GM23338 (cell line): ENCODE measurements at regions not wholly inside any gene's neighbourhood (a gene's known extent, or its start where the extent isn't known, plus 50 kb on each side); places are given as distances from the start of the nearest gene placed in this dataset.

Source experiments
- ATAC-seq: fragments of 200-7000 bp; cut with Tn5 transposase; 3 replicates; pipeline ENCODE4 v1.9.1; 2020
- DNase-seq: peaks from one replicate; pipeline ENCODE4 v3.0.0-alpha.2; 2015; ENCODE audit warnings: low spot score
- H2AFZ ChIP-seq: fragments of 200-600 bp; sonication (generic); 2 replicates; pipeline ENCODE4 v1.8.0; 2016; ENCODE audit warnings: antibody characterized with exemption, mild to moderate bottlenecking, moderate library complexity
- H3F3A ChIP-seq: fragments of 200-600 bp; sonication (generic); replicated peaks from 2 replicates; pipeline ENCODE4 v1.8.0; 2017; ENCODE audit warnings: antibody characterized with exemption, mixed run types, low read depth
- H3K27ac ChIP-seq: fragments of 200-600 bp; sonication (generic); 2 replicates; pipeline ENCODE4 v1.6.1; 2016; ENCODE audit warnings: low read depth
- H3K27me3 ChIP-seq: fragments of 200-600 bp; sonication (generic); 2 replicates; pipeline ENCODE4 v1.8.0; 2016; ENCODE audit warnings: mild to moderate bottlenecking, mixed run types, moderate library complexity; ENCODE audit not compliant: insufficient read depth
- H3K36me3 ChIP-seq: fragments of 200-600 bp; sonication (generic); 2 replicates; pipeline ENCODE4 v1.8.0; 2016; ENCODE audit warnings: mild to moderate bottlenecking; ENCODE audit not compliant: insufficient read depth
- H3K4me1 ChIP-seq: fragments of 200-600 bp; sonication (generic); 2 replicates; pipeline ENCODE4 v1.8.0; 2016; ENCODE audit warnings: mild to moderate bottlenecking, moderate library complexity; ENCODE audit not compliant: insufficient read depth
- H3K4me2 ChIP-seq: fragments of 200-600 bp; sonication (generic); 2 replicates; pipeline ENCODE4 v1.7.1; 2017; ENCODE audit warnings: mixed run types
- H3K4me3 ChIP-seq: fragments of 200-600 bp; sonication (generic); 2 replicates; pipeline ENCODE4 v1.6.1; 2016; ENCODE audit warnings: mixed run types
- H3K79me2 ChIP-seq: fragments of 200-600 bp; sonication (generic); replicated peaks from 2 replicates; pipeline ENCODE4 v1.8.0; 2017; ENCODE audit warnings: mild to moderate bottlenecking; ENCODE audit not compliant: insufficient read depth
- H3K9me2 ChIP-seq: fragments of 200-600 bp; sonication (generic); 2 replicates; pipeline ENCODE4 v1.8.0; 2017; ENCODE audit not compliant: insufficient read depth
- H4K20me1 ChIP-seq: fragments of 200-600 bp; sonication (generic); replicated peaks from 2 replicates; pipeline ENCODE4 v1.8.0; 2017; ENCODE audit warnings: mild to moderate bottlenecking; ENCODE audit not compliant: insufficient read depth
- H3K27ac Mint-ChIP-seq: 2 replicates; pipeline ENCODE4 v1.8.0; 2020; ENCODE audit warnings: inconsistent platforms, mild to moderate bottlenecking, moderate library complexity, mixed read lengths
- H3K27me3 Mint-ChIP-seq: 3 replicates; pipeline ENCODE4 v1.8.0; 2022; ENCODE audit warnings: low read depth, mild to moderate bottlenecking, moderate library complexity, mixed read lengths, inconsistent platforms; ENCODE audit not compliant: insufficient read depth, poor library complexity
- H3K36me3 Mint-ChIP-seq: 3 replicates; pipeline ENCODE4 v1.8.0; 2021; ENCODE audit warnings: low read depth, mild to moderate bottlenecking, inconsistent platforms, moderate library complexity, mixed read lengths
- H3K4me1 Mint-ChIP-seq: 3 replicates; pipeline ENCODE4 v1.8.0; 2020; ENCODE audit warnings: mild to moderate bottlenecking, inconsistent platforms, mixed read lengths
- H3K4me3 Mint-ChIP-seq: 3 replicates; pipeline ENCODE4 v1.8.0; 2021; ENCODE audit warnings: moderate library complexity, mild to moderate bottlenecking, inconsistent platforms, mixed read lengths
- H3K9me3 Mint-ChIP-seq: 3 replicates; pipeline ENCODE4 v1.8.0; 2020; ENCODE audit warnings: moderate library complexity, mild to moderate bottlenecking, inconsistent platforms, mixed read lengths
- CREB1 ChIP-seq: fragments of 250-450 bp; sonication (Bioruptor Pico); IDR thresholded peaks from 2 replicates; pipeline ENCODE4 v1.5.0; 2020; ENCODE audit warnings: low read depth, mild to moderate bottlenecking, moderate library complexity
- ETS1 ChIP-seq: IDR thresholded peaks from 2 replicates; pipeline ENCODE4 v1.6.1; 2016; ENCODE audit warnings: antibody characterized with exemption
- EZH2 ChIP-seq: fragments of 200-600 bp; sonication (generic); IDR thresholded peaks from one replicate; pipeline ENCODE4 v1.8.0; 2017; ENCODE audit warnings: antibody characterized with exemption, mild to moderate bottlenecking, low read depth; ENCODE audit not compliant: unreplicated experiment
- EZH2phosphoT487 ChIP-seq: fragments of 200-600 bp; sonication (generic); IDR thresholded peaks from one replicate; pipeline ENCODE4 v1.8.1; 2018; ENCODE audit warnings: antibody characterized with exemption; ENCODE audit not compliant: unreplicated experiment
- JUNB ChIP-seq: IDR thresholded peaks from one replicate; pipeline ENCODE4 v1.6.1; 2016; ENCODE audit warnings: antibody characterized with exemption; ENCODE audit not compliant: unreplicated experiment
- NANOG ChIP-seq: IDR thresholded peaks from 2 replicates; pipeline ENCODE4 v1.6.1; 2016; ENCODE audit warnings: antibody characterized with exemption, borderline replicate concordance
- POLR2AphosphoS5 ChIP-seq: IDR thresholded peaks from 2 replicates; pipeline ENCODE4 v1.6.1; 2016; ENCODE audit warnings: antibody characterized with exemption, low read depth
- STAT1 ChIP-seq: IDR thresholded peaks from one replicate; pipeline ENCODE4 v1.6.1; 2016; ENCODE audit warnings: antibody characterized with exemption; ENCODE audit not compliant: unreplicated experiment
- ZNF114 ChIP-seq: fragments of 250-450 bp; sonication (Bioruptor Pico); IDR thresholded peaks from 2 replicates; pipeline ENCODE4 v1.5.0; 2020; ENCODE audit warnings: mild to moderate bottlenecking, moderate library complexity
- ZNF331 ChIP-seq: fragments of 250-450 bp; sonication (Bioruptor Pico); IDR thresholded peaks from 2 replicates; pipeline ENCODE4 v1.5.0; 2020; ENCODE audit warnings: low read depth, mild to moderate bottlenecking, moderate library complexity
- ZNF462 ChIP-seq: fragments of 250-450 bp; sonication (Bioruptor Pico); IDR thresholded peaks from 2 replicates; pipeline ENCODE4 v1.5.0; 2020; ENCODE audit warnings: mild to moderate bottlenecking, moderate library complexity
- TF ChIP-seq, protein P1 (sequence below): IDR thresholded peaks from one replicate; pipeline ENCODE4 v1.6.1; 2018; ENCODE audit warnings: antibody characterized with exemption; ENCODE audit not compliant: unreplicated experiment
- TF ChIP-seq, protein P2 (sequence below), 2 experiments: fragments of 200-600 bp in 1 of 2; sonication (generic) in 1 of 2; conservative IDR thresholded peaks; 2 replicates each; pipeline versions ENCODE4 v1.5.1 to v1.6.1; 2016 to 2017; ENCODE audit warnings: antibody characterized with exemption in 2 of 2, low read depth in 2 of 2, mild to moderate bottlenecking in 2 of 2, moderate library complexity in 1 of 2

GRCh38 chr6:40955178-40955545, 83.9 kb downstream of the UNC5CL start:
- Mint-ChIP-seq H3K36me3 (no peaks in the 10 kb centered on the region), H3K9me3 (no peaks in the 10 kb centered on the region), H3K4me1 (peaks cover 21% of the 10 kb centered on the region), H3K27me3 (peaks cover 1% of the 10 kb centered on the region), H3K4me3 (no peak overlapping the region), H3K27ac (no peak overlapping the region)
- no peaks in the 10 kb centered on the region for H3F3A ChIP-seq
- no peak overlapping the region for H3K4me3 ChIP-seq
- no peaks in the 10 kb centered on the region for H3K36me3 ChIP-seq
- ATAC-seq (no peak), DNase-seq (no peak)
- H2AFZ ChIP-seq: no peak overlapping the region
- H3K27ac ChIP-seq: no peak overlapping the region
- peaks cover 16% of the 10 kb centered on the region for H3K4me1 ChIP-seq
- no peaks in the 10 kb centered on the region for H4K20me1 ChIP-seq
- no peaks in the 10 kb centered on the region for H3K27me3 ChIP-seq
- H3K4me2 ChIP-seq: no peak overlapping the region
- no peaks in the 10 kb centered on the region for H3K79me2 ChIP-seq
- peaks cover 7% of the 10 kb centered on the region; the same call in 1 of the 2 replicates for H3K9me2 ChIP-seq
- TF ChIP-seq EZH2: no peak
- no peak for TF ChIP-seq NANOG
- TF ChIP-seq ZNF114 (CRISPR knock-in tag): no peak
- TF ChIP-seq JUNB: no peak
- TF ChIP-seq STAT1: no peak
- no peak for TF ChIP-seq EZH2phosphoT487
- no peak for TF ChIP-seq ETS1
- TF ChIP-seq, protein P1, sequence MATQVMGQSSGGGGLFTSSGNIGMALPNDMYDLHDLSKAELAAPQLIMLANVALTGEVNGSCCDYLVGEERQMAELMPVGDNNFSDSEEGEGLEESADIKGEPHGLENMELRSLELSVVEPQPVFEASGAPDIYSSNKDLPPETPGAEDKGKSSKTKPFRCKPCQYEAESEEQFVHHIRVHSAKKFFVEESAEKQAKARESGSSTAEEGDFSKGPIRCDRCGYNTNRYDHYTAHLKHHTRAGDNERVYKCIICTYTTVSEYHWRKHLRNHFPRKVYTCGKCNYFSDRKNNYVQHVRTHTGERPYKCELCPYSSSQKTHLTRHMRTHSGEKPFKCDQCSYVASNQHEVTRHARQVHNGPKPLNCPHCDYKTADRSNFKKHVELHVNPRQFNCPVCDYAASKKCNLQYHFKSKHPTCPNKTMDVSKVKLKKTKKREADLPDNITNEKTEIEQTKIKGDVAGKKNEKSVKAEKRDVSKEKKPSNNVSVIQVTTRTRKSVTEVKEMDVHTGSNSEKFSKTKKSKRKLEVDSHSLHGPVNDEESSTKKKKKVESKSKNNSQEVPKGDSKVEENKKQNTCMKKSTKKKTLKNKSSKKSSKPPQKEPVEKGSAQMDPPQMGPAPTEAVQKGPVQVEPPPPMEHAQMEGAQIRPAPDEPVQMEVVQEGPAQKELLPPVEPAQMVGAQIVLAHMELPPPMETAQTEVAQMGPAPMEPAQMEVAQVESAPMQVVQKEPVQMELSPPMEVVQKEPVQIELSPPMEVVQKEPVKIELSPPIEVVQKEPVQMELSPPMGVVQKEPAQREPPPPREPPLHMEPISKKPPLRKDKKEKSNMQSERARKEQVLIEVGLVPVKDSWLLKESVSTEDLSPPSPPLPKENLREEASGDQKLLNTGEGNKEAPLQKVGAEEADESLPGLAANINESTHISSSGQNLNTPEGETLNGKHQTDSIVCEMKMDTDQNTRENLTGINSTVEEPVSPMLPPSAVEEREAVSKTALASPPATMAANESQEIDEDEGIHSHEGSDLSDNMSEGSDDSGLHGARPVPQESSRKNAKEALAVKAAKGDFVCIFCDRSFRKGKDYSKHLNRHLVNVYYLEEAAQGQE: no peak
- no peak for TF ChIP-seq ZNF331
- TF ChIP-seq, protein P2, sequence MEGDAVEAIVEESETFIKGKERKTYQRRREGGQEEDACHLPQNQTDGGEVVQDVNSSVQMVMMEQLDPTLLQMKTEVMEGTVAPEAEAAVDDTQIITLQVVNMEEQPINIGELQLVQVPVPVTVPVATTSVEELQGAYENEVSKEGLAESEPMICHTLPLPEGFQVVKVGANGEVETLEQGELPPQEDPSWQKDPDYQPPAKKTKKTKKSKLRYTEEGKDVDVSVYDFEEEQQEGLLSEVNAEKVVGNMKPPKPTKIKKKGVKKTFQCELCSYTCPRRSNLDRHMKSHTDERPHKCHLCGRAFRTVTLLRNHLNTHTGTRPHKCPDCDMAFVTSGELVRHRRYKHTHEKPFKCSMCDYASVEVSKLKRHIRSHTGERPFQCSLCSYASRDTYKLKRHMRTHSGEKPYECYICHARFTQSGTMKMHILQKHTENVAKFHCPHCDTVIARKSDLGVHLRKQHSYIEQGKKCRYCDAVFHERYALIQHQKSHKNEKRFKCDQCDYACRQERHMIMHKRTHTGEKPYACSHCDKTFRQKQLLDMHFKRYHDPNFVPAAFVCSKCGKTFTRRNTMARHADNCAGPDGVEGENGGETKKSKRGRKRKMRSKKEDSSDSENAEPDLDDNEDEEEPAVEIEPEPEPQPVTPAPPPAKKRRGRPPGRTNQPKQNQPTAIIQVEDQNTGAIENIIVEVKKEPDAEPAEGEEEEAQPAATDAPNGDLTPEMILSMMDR (conservative IDR thresholded peaks at IDR 0.05; ENCODE audit: low read depth in 2 of 2): no peak
- TF ChIP-seq ZNF462 (CRISPR knock-in tag): no peak
- no peak for TF ChIP-seq CREB1
- no peak for TF ChIP-seq POLR2AphosphoS5
